Activated naive CD4-positive, alpha-beta T cell treated with anti-CD3 and anti-CD28 coated beads, Interleukin-2, amount 10 ng/mL, durations not matched to agents 7 days and 5 days (primary cell): ENCODE measurements at regions not wholly inside any gene's neighbourhood (a gene's known extent, or its start where the extent isn't known, plus 50 kb on each side); places are given as distances from the start of the nearest gene placed in this dataset.
"Not testable (repeated sequence)": the region's sequence is repeated elsewhere in the genome, so short reads cannot be mapped to it uniquely, and the experiment has no call there.

Experiments used
- CTCF ChIA-PET: fragments of 350-600 bp; sonication (Branson Sonifier 250); formaldehyde crosslinking; loops from one replicate; lab custom pipeline; 2021; ENCODE audit warnings: antibody characterized with exemption; lab: Charles Lee
- DNase-seq: peaks from one replicate; pipeline ENCODE4 v3.0.0-alpha.2; 2020
- H3K27ac Mint-ChIP-seq: one replicate; pipeline ENCODE4 v1.8.0; 2021; ENCODE audit warnings: mild to moderate bottlenecking, moderate library complexity, mixed read lengths
- H3K27me3 Mint-ChIP-seq: one replicate; pipeline ENCODE4 v1.8.0; 2021; ENCODE audit warnings: mild to moderate bottlenecking, mixed read lengths
- H3K36me3 Mint-ChIP-seq: one replicate; pipeline ENCODE4 v1.8.0; 2021; ENCODE audit warnings: mixed read lengths
- H3K4me1 Mint-ChIP-seq: one replicate; pipeline ENCODE4 v1.8.0; 2021; ENCODE audit warnings: mixed read lengths
- H3K4me3 Mint-ChIP-seq: one replicate; pipeline ENCODE4 v1.8.0; 2021; ENCODE audit warnings: mild to moderate bottlenecking, moderate library complexity, mixed read lengths
- H3K9me3 Mint-ChIP-seq: one replicate; pipeline ENCODE4 v1.8.0; 2021; ENCODE audit warnings: mixed read lengths

DNA sequence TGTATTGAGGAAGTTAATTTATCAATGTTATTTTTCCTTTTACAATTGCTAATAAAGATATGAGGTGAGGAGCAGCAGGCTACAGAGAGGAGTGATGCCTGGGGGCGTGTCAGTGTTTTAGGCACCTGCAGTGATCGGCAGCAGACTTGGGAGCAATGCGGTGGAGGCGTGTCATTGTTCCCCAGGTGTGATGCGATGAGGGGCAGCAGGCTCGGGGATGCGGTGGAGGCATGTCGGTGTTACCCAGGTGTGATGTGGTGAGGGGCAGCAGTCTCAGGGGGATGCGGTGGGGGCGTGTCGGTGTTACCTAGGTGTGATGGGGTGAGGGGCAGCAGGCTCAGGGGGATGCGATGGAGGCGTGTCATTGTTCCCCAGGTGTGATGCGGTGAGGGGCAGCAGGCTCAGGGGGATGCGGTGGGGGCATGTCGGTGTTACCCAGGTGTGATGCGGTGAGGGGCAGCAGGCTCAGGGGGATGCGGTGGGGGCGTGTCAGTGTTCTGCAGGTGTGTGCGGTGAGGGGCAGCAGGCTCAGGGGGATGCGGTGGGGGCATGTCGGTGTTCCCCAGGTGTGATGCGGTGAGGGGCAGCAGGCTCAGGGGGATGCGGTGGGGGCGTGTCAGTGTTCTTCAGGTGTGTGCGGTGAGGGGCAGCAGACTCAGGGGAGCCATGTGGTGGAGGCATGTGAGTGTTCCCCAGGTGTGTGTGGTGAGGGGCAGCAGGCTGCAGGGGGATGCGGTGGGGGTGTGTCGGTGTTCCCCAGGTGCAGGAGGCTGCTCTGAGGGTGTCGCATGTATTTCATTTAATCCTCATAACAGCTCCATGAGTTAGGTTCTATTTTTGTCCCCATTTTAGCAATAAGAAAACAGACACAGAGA is 186.2 kb upstream of the GOLGA6L22 start:
- H3K9me3 Mint-ChIP-seq, H3K27ac Mint-ChIP-seq, DNase-seq, H3K4me3 Mint-ChIP-seq, H3K4me1 Mint-ChIP-seq, H3K27me3 Mint-ChIP-seq, CTCF ChIA-PET, H3K36me3 Mint-ChIP-seq: not testable (repeated sequence)

DNA sequence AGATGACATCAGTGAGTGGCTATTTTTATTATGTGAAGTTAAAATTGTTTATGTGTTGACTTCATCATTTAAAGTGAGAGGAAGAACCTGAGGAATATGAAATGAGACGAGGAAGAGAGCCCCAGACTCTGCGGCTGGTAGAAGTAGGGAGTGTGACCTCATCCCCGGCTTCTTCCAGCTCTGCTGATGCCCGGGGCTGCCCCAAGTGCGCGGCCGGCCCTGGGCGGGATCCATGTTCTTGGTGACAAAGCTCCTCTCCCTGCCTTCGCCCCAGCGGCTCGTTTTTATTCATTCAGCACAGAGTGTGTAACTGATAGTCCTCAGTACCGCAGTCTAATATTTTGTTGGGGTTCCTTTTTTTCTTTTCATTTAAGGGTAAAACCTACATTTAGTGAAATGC is 185.5 kb upstream of the GOLGA6L22 start:
- H3K36me3 Mint-ChIP-seq, DNase-seq, H3K4me3 Mint-ChIP-seq, H3K9me3 Mint-ChIP-seq, H3K27ac Mint-ChIP-seq, CTCF ChIA-PET, H3K4me1 Mint-ChIP-seq, H3K27me3 Mint-ChIP-seq: not testable (repeated sequence)

DNA sequence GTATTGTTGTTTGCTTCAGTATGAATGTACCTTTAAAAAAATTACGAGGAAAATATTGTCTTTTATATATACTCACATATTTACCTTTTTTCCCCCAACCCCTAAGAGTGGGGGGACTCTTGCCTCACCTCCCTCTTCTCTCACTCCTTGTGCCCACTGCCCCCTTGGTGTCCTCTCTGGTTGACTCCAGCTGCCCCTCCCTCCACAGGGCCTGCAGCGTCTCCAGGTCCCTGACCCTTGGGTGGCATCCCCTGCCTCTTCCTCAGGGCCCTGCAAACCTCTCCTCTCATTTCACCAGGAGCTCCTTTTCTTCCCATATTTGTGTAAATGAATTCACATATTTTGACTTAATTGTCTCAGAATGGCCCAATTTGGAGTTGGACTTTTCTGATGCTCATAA is 184.3 kb upstream of the GOLGA6L22 start:
- H3K4me1 Mint-ChIP-seq, DNase-seq, H3K36me3 Mint-ChIP-seq, H3K9me3 Mint-ChIP-seq, CTCF ChIA-PET, H3K27ac Mint-ChIP-seq, H3K4me3 Mint-ChIP-seq, H3K27me3 Mint-ChIP-seq: not testable (repeated sequence)

DNA sequence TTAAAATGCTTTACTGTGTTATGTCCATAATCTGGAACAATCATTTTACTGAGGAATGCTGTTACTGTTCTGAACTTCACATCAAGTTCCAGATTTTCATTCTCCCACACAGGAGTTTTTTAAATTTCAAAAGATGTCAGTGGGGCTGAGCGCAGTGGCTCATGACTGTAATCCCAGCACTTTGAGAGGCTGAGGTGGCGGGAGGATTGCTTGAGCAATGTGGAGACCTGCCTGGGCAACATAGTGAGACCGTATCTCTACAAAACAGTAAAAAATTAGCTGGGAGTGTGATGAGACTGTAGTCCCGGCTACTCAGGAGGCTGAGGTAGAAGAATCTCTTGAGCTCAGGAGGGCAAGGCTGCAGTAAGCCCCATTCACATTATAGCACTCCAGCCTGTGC is 177.9 kb upstream of the GOLGA6L22 start:
- DNase-seq, H3K36me3 Mint-ChIP-seq, H3K27ac Mint-ChIP-seq, H3K4me1 Mint-ChIP-seq, CTCF ChIA-PET, H3K9me3 Mint-ChIP-seq, H3K27me3 Mint-ChIP-seq, H3K4me3 Mint-ChIP-seq: not testable (repeated sequence)

DNA sequence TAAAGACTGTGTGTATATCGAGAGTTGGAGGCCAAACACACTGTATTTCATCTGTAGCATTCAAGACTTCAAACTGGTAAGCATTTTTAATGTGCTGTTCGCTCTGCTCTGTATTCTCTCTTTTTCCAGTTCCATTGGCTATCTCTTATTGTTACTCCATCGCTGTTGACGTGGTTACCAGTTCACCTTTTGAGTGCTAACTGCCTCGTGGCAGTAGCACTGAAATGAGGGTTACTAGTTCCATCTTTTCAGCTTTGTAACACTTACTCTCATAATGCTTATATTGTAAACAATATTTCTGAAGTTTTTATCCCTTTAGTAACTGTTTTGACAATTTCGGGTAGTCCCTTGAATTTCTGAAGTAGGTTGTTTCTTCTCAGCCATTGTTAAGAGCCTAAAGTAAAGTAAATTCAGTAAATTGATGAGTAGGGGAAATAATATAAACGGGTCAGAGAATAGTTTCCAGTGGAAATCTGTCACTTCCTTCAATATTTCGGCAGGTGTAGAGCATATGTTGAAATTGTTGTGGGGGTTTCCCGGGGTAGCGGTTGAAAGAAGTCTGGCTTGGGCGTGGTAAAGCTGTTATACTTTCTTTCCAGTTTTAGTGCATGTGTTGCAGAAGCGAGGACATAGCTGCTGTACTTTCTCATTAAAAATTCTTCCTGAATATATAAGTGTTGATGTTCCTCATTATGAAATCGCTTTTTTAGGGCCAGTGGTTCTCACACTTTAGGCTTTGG is 175.7 kb upstream of the GOLGA6L22 start:
- H3K36me3 Mint-ChIP-seq, H3K4me1 Mint-ChIP-seq, H3K27ac Mint-ChIP-seq, H3K27me3 Mint-ChIP-seq, DNase-seq, H3K9me3 Mint-ChIP-seq, CTCF ChIA-PET, H3K4me3 Mint-ChIP-seq: not testable (repeated sequence)

DNA sequence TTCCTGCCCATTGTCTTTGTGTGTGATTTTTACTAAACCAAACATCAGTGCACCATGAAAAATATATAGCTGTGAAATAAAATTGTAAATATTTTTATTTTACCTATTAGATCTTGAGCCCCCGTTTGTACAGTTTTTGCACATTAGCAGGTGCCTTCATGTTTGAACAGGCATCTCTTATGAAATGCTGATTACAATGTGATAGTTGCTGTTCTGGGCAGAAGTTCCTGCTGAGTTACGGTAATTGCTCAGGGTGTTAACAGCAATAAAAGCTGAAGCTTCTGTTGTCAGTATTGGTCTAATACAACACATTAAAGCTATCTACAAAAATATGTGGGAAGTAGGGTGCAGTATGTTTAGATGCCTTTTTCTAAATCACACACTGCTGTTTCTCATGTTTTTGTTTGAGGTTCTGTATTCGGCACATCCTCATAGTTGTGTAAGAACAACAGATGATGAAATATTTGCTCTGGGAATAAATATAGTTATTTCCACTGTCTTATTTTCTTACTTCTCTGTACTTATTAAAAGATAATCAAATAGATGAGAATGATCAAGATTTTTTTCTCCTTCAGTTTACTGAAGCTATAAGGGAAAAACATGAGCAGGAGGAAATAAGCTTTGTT is 173.8 kb upstream of the GOLGA6L22 start:
- H3K27me3 Mint-ChIP-seq, DNase-seq, H3K27ac Mint-ChIP-seq, H3K9me3 Mint-ChIP-seq, CTCF ChIA-PET, H3K4me3 Mint-ChIP-seq, H3K4me1 Mint-ChIP-seq, H3K36me3 Mint-ChIP-seq: not testable (repeated sequence)

DNA sequence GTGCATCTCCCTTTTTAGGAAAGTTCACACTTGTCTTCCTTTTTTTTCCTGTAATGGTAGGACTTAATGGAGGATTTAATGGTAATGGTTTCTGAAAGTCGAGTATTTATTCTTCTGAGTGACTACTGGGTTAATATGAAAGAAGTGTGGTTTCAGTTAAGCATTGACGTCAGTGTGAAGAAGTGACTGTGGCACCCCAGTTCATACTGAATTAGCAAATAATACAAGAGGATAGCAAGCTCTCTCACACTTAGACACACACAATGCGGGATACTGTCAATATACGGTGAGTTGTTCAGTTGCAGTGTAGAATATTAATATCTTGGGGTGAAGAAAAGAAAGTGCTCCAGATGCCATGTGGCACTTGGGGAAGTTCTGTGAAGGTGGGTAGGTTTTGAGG is 167.6 kb upstream of the GOLGA6L22 start:
- H3K4me1 Mint-ChIP-seq, DNase-seq, H3K9me3 Mint-ChIP-seq, H3K36me3 Mint-ChIP-seq, H3K27ac Mint-ChIP-seq, H3K4me3 Mint-ChIP-seq, CTCF ChIA-PET, H3K27me3 Mint-ChIP-seq: not testable (repeated sequence)

DNA sequence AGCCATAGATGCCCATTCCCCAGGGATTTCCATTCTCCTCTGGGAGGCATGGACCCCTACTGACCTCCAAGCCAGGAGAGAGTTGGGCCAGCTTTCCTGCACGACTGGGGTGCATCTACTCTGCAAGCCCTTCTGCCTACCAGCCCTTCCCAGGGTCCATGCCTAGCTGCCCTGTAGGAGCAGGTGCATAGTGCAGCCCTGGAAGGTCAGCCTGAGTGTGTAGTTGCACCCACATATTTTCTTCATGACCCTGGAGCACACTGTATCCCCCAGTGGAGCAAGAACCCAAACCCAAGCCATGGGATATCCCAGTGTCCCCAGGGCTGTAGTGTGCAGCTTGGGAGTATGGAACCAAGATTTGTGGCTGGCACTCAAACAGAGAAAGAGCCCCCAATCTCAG is 155.6 kb upstream of the GOLGA6L22 start:
- CTCF ChIA-PET, H3K4me1 Mint-ChIP-seq, DNase-seq, H3K9me3 Mint-ChIP-seq, H3K27ac Mint-ChIP-seq, H3K4me3 Mint-ChIP-seq, H3K27me3 Mint-ChIP-seq, H3K36me3 Mint-ChIP-seq: not testable (repeated sequence)
